Activated CD8-positive, alpha-beta memory T cell treated with anti-CD3 and anti-CD28 coated beads, Interleukin-2, amount 50 U/mL, for 24 hours (primary cell): ENCODE measurements at regions not wholly inside any gene's neighbourhood (a gene's known extent, or its start where the extent isn't known, plus 50 kb on each side); places are given as distances from the start of the nearest gene placed in this dataset.

Source experiments
- DNase-seq: peaks from one replicate; pipeline ENCODE4 v3.0.0-alpha.2; 2020; ENCODE audit errors: extremely low read depth

GRCh38 chr6:166010136-166010960, 157.3 kb downstream of the TBXT start:
- no peak for DNase-seq

DNA sequence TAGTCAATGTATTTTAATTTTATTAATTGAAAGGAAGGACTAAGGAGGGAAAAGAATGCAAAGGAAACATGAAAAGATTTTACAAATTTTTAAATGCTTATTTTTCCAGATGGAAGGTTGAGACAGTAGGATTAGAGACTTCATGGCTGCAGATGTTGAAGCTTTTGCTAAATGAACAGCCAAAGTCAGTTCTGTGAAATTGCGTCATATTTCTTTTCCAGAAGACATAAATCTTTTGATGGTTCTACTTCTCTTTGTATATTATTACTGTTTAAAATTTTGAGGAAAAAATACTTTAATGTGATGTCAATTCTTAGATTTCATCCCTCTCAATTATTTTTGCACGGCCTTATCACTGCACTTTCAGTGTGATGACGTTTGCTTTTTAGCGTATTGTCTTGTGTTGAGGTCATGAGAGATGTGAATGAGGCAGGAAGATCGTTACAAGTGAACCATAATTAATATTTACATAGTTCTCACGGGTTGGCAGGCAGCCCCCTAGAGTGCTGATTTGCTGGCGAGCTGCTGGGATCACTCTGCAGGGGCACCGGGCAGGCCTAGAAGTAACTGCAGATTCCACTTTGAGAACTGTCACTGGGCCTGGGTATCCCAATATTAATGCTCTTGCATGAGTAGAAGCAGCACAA, 158.1 kb downstream of the TBXT start:
- DNase-seq: no peak

DNA sequence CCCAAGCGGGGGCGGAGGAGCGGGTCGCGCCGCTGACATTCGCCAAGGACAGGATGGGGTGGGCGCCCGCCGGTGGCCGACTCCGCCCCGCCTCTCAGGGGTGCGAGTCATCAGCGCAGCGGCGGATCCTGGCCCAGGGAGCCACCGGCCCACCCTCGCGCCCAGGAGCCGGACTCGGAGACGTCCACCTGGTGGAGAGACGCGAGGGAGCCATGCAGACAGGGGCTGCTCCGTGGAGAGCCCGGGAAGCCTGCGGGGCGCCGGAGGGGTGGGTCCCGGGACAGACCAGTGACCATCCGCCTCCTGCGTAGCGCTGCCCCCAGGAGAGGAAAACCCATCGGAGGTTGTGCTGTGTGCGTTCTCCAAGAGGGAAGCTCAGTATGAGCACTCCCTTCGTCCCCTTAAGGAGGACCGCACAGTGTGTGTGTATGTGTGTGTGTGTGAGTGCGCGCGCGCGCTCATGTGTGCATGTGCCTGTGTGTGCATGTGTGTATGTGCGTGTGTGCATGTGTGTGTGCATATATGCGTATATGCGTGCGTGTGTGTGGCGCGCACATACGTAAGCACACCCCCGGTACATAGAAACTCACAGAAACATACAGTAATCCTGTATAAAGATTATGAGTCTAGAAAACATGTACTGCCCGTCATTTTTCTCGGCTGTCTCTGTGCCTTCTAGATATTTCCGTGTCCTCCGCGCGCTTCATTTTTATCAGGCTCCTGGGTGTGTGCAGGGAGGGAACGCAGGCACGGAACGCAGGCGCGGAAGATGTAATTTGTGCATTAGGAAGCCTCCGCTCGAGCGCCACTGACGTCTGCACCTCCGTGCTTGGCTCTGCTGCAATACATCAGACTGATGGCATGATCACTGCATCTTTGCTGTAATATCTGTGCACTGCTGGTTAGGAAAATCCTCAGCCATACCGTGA, 158.9 kb downstream of the TBXT start:
- no peak for DNase-seq

DNA sequence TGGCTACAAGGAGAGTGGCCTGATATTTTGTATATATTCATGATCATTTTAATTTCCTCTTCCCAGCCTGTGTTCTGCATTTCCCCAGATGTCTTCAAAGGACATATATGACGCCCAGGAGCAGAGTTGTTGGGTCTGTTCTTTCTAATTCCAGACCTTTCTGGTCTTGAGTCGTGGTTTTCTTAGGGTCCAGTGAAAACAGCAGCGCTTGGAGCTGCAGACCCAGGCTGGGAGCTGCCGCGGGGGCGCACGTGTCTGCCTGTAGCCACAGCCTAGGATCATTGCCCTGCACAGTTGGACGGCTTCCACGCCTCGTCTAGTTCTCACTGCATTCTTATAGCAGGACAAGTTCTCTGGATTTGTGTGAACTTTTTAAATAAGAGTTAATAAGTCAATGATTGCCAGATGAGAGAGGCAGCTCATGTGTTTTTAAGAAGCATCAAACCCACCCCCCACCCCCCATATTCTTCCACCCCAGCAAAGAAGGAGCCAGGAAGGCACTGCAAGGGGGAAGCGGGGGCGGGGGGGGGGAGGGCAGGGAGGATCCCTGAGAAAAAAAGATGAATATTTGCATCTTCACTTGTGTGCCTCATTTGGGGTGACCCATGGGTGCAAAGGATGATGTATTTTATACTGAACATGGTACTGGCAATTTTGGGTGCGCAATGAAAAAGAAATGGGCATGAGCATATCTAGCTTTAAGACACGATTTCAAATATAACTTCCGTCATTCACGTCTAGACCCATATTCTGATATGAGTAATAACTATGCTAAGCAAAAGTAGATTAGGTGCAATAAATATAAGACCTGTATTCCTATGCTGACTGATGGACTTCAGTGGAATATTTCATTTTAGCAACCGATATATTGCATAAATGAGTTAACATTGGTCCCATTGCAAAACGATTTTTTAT, 160.0 kb downstream of the TBXT start:
- no peak for DNase-seq

GRCh38 chr6:166006900-166007301, 160.8 kb downstream of the TBXT start:
- DNase-seq: no peak

GRCh38 chr6:166005944-166006899, 161.4 kb downstream of the TBXT start:
- no peak for DNase-seq

DNA sequence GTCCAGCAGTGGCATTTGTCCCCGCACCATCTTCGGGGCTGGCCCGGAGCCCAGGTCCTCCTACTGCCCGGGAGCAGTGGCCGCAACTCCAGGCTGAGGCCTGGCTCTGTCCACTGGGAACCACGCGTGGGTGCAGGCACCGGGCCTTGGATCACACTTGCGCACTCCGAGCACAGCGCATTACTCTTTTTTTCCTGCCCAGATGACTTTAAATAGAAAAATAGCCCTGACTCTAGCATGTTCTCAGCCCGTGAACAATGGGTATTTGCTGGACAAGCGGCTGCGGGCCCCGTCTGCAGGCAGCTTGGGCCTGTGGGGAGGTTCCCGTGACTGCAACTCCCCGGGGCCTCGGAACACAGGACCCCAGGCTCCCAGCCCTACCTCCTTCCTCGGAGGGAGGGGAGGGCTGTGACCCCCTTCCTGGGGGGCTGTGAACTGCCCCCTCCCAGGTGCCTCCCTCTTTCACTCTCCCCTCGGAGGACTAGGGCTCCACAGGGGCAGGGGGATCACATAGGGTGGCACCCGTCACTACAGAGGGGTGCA, 162.2 kb downstream of the TBXT start:
- no peak for DNase-seq

- DNase-seq: no peak
These were observed 162.8 kb downstream of the TBXT start for GRCh38 chr6:166004876-166005275.

DNA sequence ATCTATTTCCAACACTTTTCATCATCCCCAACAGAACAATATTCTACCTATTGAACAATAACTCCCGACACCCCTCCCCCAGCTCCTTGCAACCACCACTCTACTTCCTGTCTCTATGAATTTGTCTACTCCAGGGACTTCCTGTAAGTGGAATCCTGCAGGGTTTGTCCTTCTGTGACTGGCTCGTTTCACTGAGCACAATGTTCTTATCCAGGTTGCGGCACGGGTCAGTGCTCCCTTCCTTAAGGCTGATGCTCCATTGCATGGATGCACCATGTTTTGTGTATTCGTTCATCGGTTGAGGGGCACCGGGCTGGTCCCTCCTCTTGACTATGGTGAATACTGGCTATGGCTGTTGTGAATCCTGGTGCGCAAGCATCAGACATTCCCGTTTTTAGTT, 163.2 kb downstream of the TBXT start:
- no peak for DNase-seq

DNA sequence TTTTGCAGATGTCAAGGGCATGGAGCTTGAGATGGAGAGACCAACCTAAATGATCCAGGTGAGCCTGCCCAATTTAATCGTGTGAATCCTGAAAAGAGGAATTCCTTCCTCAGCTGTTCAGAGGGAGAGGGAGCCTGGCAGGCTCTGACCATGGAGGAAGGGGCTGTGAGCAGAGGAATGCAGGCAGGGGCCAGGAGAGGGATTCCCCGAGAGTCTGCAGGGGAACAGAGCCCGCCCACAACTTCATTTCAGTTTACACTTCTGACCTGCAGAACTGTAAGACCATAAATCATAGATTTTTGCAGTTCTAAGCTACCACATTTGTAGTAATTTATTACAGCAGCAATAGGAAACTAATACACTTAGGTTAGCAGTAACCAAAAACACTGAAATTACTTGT, 164.1 kb downstream of the TBXT start:
- DNase-seq: no peak

- no peak for DNase-seq
These were observed 166.3 kb downstream of the TBXT start for GRCh38 chr6:166001359-166001758.

DNA sequence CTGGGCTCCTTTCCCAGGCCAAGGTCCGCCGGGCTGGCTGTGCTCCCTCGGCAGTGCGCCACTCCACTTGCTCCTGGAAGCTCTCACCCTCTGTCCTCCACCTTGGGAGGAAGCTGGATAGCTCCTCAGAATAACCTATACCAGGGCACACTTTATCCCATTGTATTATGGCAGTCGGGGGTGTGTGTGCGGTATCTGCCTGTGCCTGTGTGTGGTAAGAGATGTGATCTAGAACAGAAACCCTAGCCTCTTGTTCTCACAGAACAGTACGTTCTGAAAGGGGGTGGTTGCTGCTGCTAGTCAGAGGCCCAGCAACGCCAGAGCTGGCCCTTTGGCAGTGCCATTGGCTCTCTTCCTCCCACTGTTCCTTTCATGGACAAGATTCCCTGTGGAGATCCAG, 168.4 kb downstream of the TBXT start:
- DNase-seq: no peak

DNA sequence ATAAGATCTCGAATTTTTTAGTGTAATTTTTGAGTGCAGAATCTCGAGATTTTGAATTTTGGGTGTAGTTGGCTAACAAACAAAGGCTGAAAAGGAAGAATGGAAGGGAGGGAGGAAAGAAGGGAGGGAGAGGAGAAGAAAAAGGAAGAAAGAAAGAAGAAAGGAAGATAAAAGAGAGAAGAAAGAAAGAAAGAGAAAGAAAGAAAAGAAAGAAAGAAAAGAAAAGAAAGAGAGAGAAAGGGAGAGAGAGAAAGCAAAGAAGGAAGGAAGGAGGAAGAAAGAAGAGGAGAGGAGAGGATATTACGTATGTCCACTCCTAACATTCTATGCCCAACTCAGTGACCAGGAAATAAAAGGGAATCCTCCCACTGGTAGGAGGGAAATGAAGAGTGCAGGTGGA, 169.6 kb downstream of the TBXT start:
- no peak for DNase-seq

- DNase-seq: no peak
These were observed 176.3 kb downstream of the TBXT start for GRCh38 chr6:165991341-165991740.

DNA sequence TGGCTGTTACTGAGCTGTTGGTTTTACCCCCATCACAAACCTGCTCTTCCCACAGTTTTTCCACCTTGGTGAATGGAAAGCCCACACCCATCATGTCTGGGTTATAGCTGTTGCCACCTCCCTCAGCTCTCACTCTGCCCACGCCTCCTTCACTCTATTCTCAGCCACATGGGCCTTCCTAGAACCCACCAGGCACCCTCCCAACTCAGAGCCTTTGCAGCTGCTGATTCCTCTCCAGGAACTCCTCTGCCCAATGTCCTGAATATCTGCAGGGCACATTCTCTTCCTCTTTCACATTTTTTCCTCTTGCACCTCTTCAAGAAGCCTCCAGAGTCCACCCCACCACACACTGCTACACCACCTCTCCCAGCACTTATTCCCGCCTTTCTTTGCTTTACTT, 177.4 kb downstream of the TBXT start:
- DNase-seq: no peak

DNA sequence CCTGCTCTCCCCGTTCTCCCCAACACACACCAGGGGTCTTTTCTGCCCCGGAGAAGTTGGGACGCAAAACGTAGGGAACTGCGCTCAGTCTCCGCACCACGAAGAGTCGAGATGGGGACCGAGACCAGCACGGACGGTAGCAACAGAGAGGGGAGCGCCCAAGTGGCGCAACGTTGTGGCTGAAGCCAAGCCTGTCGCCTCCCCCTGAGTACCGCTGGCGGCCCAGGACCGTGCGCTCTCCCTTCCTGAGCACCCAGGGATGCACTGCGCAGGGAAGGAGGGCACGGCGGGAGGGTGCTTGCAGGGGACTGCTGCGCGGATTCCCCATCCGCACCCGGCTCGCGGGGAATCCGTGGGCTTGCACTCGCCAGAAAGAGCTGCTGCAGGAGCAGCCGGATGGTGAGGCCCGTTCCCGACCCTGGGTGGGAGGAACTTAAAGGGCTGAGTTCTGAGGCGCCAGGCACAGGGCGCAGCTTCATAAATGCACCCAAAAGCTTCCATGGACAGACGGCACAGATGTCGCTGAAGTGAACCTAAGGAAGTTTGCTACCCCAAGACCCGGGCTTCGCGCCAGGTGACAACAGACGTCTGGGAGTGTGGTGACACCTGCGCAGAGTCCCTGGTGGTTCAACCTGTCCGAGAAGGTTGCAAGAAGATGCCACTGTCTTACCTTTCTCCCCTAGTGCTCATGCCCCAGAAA, 178.7 kb downstream of the TBXT start:
- DNase-seq: no peak

DNA sequence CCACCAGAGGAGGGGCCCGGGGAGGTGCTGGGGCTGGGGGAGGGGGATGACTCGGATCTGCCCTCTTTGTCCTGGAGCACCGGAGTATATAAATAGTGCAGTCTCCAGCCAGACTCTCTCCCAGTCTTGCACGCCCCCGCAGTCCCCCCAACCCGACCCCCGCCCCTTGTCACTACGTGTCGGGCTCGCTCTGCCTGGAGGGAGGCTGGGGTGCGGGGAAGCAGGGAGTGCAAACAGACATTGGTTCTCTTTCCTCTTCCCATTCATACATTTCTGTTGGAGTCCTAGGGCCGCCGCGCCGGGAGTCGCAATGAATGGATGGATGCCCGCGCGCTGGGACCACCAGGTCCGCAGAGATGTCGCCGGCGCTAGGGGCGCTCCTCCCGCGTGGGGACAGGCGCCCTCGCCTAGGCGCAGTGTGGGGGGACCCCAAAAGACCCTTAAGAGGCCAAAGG, 179.3 kb downstream of the TBXT start:
- no peak for DNase-seq

- no peak for DNase-seq
These were observed 180.0 kb downstream of the TBXT start for GRCh38 chr6:165987483-165988301.
